ENCODE measurements at regions not wholly inside any gene's neighbourhood (a gene's known extent, or its start where the extent isn't known, plus 50 kb on each side); places are given as distances from the start of the nearest gene placed in this dataset.

DNA sequence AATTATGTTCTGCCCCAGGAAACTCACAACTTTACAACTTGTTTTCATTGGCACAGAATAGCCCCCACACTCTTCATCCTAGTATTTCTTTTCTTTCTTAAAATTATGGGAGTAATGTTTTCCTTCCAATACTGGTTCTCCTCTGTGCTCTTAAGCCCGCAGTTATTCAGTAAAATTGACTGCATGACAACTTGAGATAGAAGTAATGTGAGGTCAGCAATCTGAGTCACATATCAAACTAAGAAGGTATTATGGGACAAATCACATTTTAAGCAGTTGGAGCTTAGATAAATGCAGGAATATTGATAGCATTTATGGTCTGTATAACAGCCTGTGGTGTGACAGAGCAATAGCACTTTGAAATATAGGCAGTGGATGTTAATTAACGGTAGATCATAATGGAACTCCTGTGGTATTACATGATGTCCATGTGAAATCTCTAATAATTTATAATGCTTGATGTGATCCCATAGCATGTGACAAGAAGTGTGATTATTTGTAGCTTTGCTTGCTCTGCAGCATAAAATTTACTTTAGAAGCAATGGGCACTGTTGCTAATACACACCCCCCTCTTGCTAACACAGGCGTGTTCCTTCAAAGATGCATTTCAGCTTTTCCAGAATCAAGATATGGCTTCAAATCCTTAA is 351.4 kb upstream of the CDH20 start:
- H4K20me1 ChIP-seq (ENCODE audit: insufficient read depth, low read length) = no peaks in the 10 kb centered on the region
- H3K4me3 ChIP-seq (replicated peaks in 1 of 3; ENCODE audit: low read depth in 2 of 3, low read length in 3 of 3) = no peak overlapping the region
- no peak overlapping the region for H2AFZ ChIP-seq (ENCODE audit: insufficient read depth, low read depth, low read length, poor library complexity, severe bottlenecking)
- H3K79me2 ChIP-seq (ENCODE audit: insufficient read depth, low read length) = no peaks in the 10 kb centered on the region
- H3K27me3 ChIP-seq (ENCODE audit: control insufficient read depth in 2 of 2, insufficient read depth in 2 of 2, low read length in 2 of 2) = no peaks in the 10 kb centered on the region
- intact Hi-C loops (cut with micrococcal nuclease) = no loop called here
- H3K9ac ChIP-seq (ENCODE audit: insufficient read depth, low read length, poor library complexity, severe bottlenecking) = no peak overlapping the region
- Mint-ChIP-seq H3K27ac (no peak overlapping the region), H3K9me3 (peaks cover 0 to 7% (median 3%) of the 10 kb centered on the region in 7 donors), H3K4me3 (no peak overlapping the region), H3K27me3 (ENCODE audit: low read depth in 3 of 3) (no peaks in the 10 kb centered on the region), H3K4me1 (no peaks in the 10 kb centered on the region), H3K36me3 (no peaks in the 10 kb centered on the region)
- TF ChIP-seq, protein P1, sequence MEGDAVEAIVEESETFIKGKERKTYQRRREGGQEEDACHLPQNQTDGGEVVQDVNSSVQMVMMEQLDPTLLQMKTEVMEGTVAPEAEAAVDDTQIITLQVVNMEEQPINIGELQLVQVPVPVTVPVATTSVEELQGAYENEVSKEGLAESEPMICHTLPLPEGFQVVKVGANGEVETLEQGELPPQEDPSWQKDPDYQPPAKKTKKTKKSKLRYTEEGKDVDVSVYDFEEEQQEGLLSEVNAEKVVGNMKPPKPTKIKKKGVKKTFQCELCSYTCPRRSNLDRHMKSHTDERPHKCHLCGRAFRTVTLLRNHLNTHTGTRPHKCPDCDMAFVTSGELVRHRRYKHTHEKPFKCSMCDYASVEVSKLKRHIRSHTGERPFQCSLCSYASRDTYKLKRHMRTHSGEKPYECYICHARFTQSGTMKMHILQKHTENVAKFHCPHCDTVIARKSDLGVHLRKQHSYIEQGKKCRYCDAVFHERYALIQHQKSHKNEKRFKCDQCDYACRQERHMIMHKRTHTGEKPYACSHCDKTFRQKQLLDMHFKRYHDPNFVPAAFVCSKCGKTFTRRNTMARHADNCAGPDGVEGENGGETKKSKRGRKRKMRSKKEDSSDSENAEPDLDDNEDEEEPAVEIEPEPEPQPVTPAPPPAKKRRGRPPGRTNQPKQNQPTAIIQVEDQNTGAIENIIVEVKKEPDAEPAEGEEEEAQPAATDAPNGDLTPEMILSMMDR (IDR thresholded peaks at IDR 0.05) = no peak
- no peak overlapping the region for H3K27ac ChIP-seq (ENCODE audit: low read depth in 1 of 2, low read length in 2 of 2)
- H3K9me3 ChIP-seq (replicated peaks in 1 of 2; ENCODE audit: control insufficient read depth in 1 of 2, insufficient read depth in 1 of 2, low read length in 2 of 2) = peaks cover 0 to 9% of the 10 kb centered on the region in 2 donors
- H3K4me1 ChIP-seq (ENCODE audit: control insufficient read depth in 1 of 2, insufficient read depth in 2 of 2, low read length in 2 of 2) = no peaks in the 10 kb centered on the region
- H3K4me2 ChIP-seq (replicated peaks; ENCODE audit: extremely low read depth, low read length, poor library complexity, severe bottlenecking) = no peak overlapping the region
- H3K36me3 ChIP-seq (replicated peaks in 1 of 2; ENCODE audit: control insufficient read depth in 1 of 2, insufficient read depth in 2 of 2, low read length in 2 of 2) = no peaks in the 10 kb centered on the region
- no peak for DNase-seq
- no CpG with 5 or more reads among the region's 3 CpGs for WGBS (ENCODE audit: insufficient coverage)

DNA sequence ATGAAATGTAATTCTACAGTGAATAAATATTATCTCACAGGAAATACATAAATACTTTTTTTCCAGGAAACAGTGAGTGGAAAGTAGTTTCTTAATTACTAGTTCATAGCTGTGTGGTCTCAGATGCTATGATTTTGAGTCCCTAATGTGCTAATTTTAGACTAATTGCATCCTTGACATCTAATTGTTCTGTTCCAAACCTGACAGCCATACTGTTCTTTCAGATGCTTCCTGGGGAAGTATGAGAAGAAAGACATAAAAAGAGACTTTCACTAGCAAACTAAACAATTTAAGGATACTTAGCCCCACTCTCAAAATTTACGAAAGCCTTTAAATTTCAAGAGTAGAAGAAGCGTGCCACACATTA is 350.9 kb upstream of the CDH20 start:
- Histone ChIP-seq H3K27ac (ENCODE audit: low read depth in 1 of 2, low read length in 2 of 2) (no peak overlapping the region), H2AFZ (ENCODE audit: insufficient read depth, low read depth, low read length, poor library complexity, severe bottlenecking) (no peak overlapping the region), H3K4me3 (replicated peaks in 1 of 3; ENCODE audit: low read depth in 2 of 3, low read length in 3 of 3) (no peak overlapping the region), H4K20me1 (ENCODE audit: insufficient read depth, low read length) (no peaks in the 10 kb centered on the region), H3K79me2 (ENCODE audit: insufficient read depth, low read length) (no peaks in the 10 kb centered on the region), H3K36me3 (replicated peaks in 1 of 2; ENCODE audit: control insufficient read depth in 1 of 2, insufficient read depth in 2 of 2, low read length in 2 of 2) (no peaks in the 10 kb centered on the region), H3K9me3 (replicated peaks in 1 of 2; ENCODE audit: control insufficient read depth in 1 of 2, insufficient read depth in 1 of 2, low read length in 2 of 2) (peaks cover 0 to 9% of the 10 kb centered on the region in 2 donors), H3K4me2 (replicated peaks; ENCODE audit: extremely low read depth, low read length, poor library complexity, severe bottlenecking) (no peak overlapping the region), H3K27me3 (ENCODE audit: control insufficient read depth in 2 of 2, insufficient read depth in 2 of 2, low read length in 2 of 2) (no peaks in the 10 kb centered on the region), H3K9ac (ENCODE audit: insufficient read depth, low read length, poor library complexity, severe bottlenecking) (no peak overlapping the region), H3K4me1 (ENCODE audit: control insufficient read depth in 1 of 2, insufficient read depth in 2 of 2, low read length in 2 of 2) (no peaks in the 10 kb centered on the region)
- intact Hi-C loops (cut with micrococcal nuclease) = no loop called here
- Mint-ChIP-seq H3K27ac (no peak overlapping the region), H3K9me3 (peaks cover 0 to 7% (median 3%) of the 10 kb centered on the region in 7 donors), H3K4me1 (no peaks in the 10 kb centered on the region), H3K4me3 (no peak overlapping the region), H3K36me3 (no peaks in the 10 kb centered on the region), H3K27me3 (ENCODE audit: low read depth in 3 of 3) (no peaks in the 10 kb centered on the region)
- no CpG with 5 or more reads among the region's 2 CpGs for WGBS (ENCODE audit: insufficient coverage)
- TF ChIP-seq, protein P1 (IDR thresholded peaks at IDR 0.05) = no peak
- no peak for DNase-seq
